Stimulated activated CD4-positive, alpha-beta T cell treated with anti-CD3 and anti-CD28 coated beads, Interleukin-15, amount 100 ng/mL, for 24 hours (primary cell): ENCODE measurements at regions not wholly inside any gene's neighbourhood (a gene's known extent, or its start where the extent isn't known, plus 50 kb on each side); places are given as distances from the start of the nearest gene placed in this dataset.

Source experiments
- DNase-seq: peaks from one replicate; pipeline ENCODE4 v3.0.0-alpha.2; 2020

DNA sequence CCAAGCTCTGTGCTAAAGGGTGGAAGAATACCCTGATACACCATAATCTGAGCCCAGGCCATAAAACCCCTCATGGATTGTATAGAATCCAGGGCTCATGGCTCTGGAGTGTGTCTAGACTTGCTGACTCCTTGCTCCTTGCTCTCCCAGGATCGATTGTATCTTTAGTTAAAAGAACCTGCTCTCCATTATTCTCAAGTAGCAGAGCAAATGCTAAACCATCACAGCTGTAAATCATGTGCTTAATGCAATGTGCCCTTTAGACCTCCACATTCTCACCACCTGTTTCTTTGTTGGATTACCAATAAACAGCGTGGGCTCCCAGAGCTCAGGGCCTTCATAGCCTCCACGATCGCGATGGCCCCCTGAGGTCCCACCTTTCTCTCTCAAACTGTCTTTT lies 411.6 kb upstream of the FBXO33 start:
- no peak for DNase-seq

DNA sequence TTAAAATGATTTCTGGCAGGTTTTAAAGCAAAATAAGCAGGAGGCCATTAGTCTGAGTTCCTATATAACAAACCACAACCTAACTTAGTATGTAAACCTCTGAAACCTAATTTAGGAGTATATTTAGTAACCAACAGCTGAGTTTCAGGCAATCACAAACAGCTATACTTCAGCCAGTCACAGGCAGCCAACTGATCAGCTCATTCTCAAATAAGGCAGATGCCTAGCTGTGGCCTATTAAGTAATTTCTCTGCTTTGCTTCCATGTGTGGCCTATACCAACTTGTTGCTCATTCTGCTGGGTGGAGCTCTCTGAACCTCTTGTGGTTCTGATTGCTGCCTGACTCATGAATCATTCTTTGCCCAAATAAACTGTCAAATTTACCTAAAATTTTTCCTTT lies 408.9 kb upstream of the FBXO33 start:
- DNase-seq, result no peak

DNA sequence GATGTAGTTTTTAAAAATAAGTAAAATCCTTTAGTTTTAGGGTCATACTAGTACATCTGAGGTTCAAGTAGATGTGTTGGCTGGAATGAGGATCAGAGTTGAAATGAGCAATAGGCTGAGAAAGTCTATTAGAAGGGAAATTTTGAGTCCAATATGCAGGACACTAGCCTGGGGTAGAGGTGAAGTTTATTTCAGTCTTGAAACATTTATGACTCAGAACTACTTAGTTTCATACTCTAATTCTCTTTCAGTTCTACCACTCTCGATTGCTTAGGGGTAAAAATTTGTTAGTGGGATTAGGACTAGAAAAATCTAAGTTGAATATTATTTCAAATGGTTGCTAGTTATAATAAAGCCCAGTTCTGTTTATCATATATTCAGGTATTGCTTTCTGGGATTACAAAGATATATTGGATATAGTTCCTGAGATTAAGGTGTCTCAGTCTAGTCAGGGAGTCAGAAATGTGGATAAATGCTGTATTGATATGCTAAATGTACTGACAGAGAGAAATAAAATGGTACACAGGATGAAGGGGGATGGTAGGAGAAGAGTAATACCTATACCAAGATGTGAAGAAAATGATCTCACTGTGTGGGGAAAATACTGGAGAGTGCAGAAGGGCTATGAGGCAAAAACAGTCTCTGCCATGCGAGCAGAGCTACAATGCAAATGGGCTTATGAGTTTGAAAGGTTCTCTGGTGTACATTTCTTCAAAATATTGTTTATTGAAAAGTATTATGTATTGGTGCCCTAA lies 395.8 kb upstream of the FBXO33 start:
- DNase-seq, result no peak

DNA sequence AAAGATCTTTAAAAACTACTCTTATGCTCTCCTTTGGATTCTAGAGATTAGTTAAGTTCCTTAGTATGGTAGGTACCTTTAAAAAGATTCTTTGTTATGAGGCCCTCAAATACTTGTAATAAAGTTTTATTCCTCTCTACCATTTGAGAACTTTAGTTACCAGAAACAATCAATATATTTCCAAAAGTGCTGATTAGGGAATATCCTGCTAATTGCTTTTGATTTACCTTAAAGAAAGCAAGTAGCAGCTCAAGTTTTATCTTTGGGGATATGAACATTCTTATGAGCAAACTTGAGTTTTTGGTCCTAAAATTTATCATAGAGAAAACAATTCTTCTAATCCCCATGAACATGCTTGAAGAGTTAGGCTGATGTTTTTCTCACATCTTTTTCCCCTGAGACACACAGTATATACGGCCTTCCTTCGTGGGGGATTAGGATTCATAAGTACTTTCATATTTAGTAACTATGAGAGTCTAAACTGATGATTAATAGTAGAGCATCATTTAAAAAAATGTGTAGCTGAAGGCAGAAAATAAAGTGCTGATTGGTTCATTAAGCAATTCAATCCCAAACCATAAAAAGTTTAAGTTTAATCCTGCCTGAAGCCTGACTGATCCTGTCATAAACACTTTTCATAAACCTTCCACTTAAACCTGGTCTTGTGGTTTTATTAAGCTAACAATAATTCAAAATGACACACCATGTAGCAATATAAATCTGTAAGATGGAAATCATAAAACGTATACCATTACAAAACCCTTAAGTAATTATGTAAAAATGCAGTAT lies 380.5 kb upstream of the FBXO33 start:
- DNase-seq, result no peak

DNA sequence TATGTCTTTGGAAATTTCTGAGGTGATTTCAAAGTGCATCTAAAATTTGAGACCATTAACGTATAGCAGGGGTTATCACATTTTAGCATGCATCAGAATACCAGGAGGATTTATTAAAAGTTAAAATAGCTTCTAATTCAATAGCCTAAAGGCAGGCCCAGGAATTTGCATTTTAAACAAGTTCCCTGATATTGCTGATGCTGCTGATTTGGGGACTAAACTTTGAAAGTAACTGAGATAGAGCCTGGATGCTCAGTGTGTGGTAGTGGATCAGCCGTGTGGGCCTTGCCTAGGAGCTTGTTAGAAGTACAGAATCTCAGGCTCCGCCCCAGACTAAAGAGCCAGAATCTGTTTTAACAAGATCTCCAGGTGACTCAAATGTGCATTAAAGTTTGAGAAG lies 375.0 kb upstream of the FBXO33 start:
- DNase-seq, result no peak

DNA sequence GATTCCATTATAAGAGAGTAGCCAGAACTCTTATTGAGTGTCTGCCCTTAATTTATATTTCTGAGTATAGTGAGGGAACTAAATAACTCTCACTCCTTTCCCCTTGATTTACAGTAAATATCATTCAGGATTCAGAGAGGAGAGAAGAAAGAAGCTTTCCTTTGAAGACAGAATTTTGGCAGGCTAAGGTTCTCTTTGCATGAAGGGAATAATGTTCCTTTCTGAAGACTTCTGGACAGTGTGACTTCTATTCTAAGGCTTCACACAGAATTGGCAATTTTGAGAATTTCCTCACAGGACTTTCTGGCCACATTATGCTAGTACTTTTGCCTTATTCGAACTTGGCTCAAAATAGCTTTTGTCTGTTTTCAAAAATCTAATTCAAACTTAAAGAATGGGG lies 352.2 kb upstream of the FBXO33 start:
- no peak for DNase-seq

DNA sequence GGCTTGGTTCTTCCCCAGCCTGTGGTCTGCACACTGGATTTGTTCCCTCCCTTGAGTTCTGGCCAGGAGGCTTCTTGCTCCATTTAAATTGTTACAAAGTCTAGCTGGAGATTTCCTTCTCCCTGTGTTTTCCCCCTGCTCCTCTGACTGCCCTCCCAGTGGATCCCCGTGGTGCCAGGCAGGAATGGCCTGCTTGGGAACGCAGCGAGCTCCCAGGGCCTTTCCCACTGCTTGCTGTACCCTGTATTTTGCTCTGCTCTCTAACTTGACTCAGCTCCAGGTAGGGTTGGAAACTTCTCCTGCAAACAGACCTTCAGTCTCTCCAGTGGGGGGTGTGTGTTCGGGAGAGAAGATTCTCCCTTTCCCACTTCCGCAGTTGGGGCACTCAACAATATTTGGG lies 349.2 kb upstream of the FBXO33 start:
- DNase-seq, result no peak

DNA sequence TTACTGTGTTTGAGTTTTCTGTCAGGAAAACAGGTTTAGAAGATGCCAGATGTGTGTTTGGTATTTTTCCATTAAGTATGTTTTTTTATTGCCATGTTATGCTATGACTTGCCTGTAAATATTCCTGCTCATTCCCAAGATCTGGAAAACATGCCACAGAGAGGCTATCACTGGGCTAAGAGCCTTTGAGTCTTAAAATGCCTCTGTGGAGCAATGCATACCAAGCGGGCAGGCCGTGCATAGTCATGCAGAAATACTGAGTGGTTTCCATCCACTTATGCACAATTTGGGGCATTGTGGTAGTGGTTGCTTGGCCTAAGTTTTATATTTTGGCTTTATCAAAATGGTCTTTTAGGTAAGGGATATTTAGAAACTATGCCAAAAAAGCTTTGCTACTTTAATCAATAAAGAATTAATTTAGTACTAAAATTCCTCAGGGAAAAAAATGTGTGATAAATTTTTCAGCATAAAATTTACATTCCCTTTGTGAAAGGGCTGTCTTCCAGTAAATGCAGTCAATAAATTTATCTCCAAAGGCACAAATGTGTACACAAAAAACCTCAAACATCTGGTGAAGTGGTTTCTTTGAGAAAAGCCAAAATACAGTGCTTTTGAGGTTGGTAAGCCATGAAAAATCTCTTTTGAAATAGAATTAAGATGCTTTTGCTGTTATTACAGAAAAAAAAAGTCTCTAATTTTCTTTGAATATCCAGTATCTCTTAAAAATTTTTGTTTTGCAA lies 341.3 kb upstream of the FBXO33 start:
- DNase-seq, result no peak

DNA sequence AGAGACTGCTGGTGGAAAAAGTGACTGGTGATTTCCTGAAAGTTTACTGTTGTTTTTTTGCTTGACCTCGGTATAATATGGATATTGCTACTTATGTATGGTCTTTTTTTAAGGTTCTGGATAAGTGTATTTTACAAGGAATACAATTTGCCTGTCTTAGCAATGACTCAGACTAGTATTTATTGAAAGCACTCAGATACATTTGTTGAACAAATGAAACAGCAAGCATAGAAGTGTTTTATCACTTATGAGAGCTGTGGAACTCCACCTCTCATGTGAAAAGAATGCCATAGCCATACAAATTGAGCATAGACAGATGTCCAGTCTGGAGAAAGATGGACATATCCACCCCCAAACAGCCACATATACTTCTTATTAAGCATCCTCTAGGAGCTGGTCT lies 340.4 kb upstream of the FBXO33 start:
- no peak for DNase-seq

DNA sequence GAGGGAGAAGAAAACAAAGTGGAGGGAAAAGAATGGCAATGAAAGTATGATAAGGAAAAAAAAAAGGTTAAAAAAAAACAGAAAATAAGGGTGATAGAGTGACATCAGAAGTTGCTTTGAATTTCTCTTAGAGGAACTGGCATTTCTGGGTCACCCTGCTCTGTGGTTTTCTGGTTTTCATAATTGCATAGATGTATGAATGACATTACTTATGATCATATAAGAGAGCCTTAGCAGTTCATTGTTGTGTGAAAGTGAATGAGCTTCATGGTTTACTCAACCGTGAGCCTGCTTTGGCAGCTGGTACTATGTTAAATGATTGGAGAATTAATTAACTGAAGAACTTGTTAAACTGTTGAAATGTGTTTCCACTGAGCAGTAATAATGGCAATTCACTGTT lies 336.4 kb upstream of the FBXO33 start:
- DNase-seq, result no peak

DNA sequence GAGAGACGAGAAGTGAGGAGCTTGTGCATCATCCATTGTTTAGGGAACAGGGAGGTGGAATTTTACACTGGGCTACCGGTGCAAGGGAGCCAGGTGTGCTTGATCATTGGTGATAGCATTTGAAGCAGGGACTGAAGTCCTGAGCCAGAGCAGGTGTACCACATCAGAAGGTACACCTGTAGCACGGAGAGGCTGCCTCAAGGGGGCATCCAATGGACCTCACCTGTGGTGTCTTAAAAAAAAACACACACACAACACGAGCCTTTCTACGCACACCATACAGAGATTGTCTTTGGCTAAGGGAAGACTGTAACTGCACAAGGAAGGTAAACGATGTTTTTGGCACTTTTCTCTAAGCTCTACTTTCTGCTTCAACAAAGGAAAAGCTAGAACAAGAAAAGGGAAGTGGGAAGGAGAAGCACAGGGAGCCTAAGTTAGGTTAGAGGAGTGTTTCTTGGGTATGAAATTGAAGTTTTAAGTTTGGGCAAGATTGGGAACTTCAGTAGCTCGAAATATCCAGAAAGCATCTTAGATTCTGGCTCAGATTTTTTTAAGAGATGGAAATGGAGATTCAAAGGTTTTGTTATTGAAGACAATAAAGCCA lies 334.3 kb upstream of the FBXO33 start:
- DNase-seq, result no peak

DNA sequence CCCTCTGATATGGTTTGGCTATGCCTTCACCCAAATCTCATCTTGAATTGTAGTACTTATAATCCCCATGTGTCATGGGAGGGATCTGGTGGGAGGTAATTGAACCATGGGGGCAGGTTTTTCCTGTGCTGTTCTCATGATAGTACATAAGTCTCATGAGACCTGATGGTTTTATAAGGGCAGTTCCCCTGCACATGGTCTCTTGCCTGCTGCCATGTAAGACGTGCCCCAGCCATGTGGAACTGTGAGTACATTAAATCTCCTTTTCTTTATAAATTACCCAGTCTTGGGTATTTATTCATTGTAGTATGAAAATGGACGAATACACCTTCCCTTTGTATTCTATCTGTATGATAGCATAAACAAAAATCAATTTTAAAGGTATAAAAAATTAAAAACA lies 333.4 kb upstream of the FBXO33 start:
- no peak for DNase-seq

DNA sequence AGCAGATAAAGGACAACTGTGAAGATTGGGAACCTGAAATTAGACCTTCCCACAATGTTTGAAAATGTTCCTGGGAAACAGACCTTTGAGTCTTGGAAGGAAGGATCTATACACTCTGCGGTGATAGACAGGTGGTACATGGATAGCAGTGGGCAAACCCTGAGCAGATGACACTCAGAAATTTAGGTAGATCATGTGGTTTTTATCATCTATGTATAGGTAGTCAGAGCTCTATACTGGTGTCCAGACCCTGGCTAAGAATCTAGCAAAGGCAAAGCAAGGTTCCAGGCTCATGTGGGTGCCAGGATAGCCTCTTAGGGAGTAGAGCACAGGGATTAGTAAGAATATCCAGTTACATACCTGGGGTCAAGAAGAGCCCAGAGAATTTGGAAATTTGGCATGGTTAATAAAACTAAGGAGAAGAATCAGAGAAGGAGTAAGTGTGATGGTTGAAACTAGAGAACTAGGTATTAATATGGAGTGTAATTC lies 331.2 kb upstream of the FBXO33 start:
- DNase-seq, result no peak

DNA sequence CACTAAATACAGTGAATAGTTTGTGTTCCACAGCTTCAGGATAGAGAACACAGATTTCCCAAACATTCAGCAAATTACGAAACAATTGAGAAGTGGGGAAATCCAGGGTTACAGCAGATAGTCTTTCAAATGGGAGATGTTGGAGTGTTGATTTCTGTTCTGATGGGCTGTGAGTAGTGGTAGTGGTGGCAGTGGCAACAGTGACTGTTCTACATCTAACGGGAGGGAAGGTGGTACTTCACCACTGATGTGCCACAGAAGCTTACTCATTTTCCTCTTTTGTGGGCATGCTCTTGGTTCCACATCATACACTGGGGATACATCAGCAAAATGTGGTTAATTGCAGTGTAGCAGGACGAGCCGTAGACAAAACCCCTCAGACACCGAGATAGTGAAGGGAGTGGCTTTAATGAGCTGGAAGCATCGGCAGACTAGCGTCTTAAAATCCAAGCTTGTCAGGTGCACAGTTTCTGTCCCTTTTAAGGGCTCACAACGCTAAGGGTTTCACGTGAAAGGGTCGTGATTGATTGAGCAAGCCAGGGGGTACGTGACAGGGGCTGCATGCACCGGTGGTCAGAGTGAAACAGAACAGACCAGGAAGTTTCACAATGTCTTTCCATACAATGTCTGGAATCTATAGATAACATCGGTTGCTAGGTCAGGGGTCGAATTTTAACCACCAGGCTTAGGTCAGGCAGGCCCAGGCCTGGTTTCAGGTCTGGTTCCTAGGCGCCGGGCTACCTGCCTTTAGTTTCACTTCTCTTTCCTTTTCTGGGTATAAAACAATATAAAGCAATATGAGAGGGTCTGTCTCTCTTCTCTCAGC lies 330.6 kb upstream of the FBXO33 start:
- peak; percentile 26 for DNase-seq

DNA sequence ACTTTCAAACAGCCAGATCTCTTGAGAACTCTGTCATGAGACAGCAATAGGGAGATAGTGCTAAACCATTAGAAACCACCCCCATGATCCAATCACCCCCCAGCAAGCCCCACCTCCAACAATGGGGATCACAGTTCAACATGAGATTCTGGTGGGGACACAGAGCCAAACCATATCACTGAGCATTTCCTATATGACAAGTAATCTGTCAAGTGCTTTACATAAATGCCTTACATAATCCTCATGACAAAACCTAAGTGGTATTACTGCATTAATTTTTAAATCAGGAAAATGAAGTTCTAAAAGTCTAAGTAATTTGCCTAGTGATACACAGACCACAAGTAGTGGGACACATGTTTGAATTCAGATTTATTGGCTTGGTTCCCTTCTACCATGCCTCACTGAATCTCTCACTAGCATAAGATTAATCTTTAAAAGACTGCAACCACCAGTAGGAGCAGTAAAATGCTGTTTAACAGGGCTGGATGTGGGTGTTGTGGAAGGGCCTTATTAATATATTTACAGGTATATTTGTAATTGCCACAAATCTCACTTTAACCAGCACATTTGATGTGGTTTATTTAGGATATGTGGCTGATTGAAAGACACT lies 323.1 kb upstream of the FBXO33 start:
- DNase-seq, result no peak

DNA sequence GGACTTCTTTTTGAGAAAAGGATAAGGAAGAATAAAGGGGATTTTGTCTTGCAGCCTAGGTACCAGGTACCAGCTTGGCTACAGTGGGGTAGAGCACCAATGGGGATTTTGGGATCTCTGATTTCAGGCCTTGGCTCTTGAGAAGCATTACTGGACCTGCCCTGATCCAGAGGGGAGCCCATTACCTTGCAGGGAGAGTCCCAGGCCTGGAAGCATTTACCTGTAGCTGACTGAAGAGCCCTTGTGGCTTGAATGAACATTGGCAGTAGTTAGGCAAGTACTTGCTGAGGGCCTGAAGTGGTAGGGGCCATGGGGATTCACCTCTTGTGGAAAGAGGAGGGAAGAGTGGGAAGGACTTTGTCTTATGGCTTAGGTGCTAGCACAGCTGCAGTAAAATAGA lies 308.2 kb upstream of the FBXO33 start:
- DNase-seq, result no peak

DNA sequence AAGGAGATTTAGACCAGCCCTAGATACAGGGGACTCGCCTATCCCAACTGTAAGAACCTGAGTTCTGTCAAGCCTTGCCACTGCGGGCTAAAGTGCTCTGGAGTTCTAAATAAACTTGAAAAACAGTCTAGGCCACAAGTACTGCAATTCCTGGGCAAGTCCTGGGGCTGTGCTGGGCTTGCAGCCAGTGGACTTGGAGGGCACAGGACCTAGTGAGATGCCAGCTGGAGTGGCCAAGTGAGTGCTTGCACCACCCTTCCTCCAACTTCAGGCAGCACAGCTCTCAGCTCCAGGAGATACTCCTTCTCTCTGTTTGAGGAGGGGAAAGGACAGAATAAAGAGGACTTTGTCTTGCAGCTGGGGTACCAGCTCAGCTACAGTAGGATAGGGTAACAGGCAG lies 307.6 kb upstream of the FBXO33 start:
- no peak for DNase-seq

DNA sequence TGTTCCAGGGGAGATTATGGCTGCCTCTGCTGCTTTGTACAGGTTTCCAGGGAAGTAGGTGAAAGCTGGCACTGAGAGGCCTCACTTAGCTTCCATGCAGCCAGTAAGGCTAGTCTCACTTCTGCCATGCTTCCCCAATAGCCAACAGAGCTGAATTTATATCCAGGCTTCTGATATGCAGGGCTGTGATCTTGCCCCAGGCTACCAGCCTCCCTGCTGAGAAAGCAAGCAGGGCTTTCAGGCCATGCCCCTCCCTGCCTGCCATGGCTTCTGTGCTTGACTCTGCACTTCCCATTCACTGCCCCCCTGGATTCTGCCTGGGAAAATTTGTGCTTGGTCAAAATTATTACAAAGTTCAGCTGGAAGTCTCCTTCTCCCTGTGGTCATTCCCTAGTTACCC lies 302.1 kb upstream of the FBXO33 start:
- DNase-seq, result no peak

DNA sequence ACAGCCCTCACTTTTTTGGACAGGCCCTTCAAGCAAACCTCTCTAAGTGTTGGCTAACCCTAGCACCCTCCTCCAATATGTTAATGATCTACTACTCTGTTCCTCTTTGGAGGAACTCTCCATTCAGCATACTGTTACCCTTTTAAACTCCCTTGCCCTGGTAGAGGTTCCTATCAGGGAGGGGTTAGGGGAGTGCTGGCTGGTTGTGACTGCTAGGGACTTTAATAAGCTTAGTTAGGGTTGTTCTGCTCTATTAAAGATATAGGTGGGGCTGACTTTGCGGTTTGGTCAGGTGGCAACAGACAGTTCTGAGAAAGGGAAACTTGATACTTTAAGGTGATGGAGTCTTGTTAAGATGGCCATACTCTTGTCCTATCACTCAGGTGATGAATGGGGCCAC lies 301.5 kb upstream of the FBXO33 start:
- DNase-seq, result no peak

DNA sequence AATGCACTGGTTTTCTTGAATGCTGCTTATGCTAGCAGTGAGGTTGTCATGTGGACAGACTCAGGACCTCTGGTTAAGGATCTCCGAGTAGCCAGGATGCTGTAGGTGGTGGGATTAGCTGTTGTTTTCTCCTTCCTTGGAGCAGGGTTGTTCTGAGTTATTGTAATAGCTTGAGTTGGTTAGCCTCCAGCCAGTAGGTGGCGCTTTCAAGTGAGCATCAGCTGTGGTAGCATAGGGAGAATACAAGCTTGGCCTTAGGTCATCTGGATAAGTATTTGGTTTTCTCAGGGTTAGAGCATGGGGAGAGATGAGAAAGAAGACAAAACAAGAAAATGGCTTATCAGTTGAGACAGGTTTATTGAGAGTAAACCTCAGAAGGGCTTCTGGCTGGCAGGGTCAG lies 299.7 kb upstream of the FBXO33 start:
- DNase-seq, result peak; percentile 35

DNA sequence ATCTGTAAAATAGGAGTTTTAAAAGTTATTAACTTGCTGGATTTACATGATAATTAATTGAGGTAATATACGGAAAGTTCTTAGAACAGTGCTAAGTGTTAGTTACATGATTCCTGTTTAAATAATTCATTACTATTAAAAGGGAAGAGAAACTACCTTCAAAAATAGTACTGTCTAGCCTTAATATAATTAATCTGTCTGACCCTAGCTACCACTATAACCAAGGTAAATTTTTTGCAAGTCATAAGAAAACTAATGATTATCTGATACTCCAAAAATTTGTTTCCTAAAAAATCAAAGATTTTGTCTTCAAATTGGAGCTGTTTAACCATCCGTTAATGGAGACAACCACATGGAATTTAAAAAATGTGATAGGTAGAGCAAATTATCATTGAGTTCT lies 294.3 kb upstream of the FBXO33 start:
- DNase-seq, result no peak
